Panc1 (cell line): ENCODE measurements at regions not wholly inside any gene's neighbourhood (a gene's known extent, or its start where the extent isn't known, plus 50 kb on each side); places are given as distances from the start of the nearest gene placed in this dataset.

Experiments used
- ATAC-seq: fragments of 200-7000 bp; cut with Tn5 transposase; 2 replicates; pipeline ENCODE4 v1.9.1; 2020; ENCODE audit warnings: mild to moderate bottlenecking, moderate library complexity
- BruUV-seq: library from RNA; stranded (reverse); fragments of 400-500 nt; replicated peaks from 2 replicates; lab custom pipeline; 2021; lab: Mats Ljungman, UMichigan
- CTCF ChIA-PET: fragments of 300-600 bp; sonication (Branson Sonifier 250); formaldehyde crosslinking; loops from one replicate; lab custom pipeline; 2022; ENCODE audit warnings: antibody characterized with exemption; lab: Charles Lee
- POLR2A ChIA-PET: fragments of 300-600 bp; sonication (Branson Sonifier 250); formaldehyde crosslinking; loops from one replicate; lab custom pipeline; 2022; ENCODE audit warnings: antibody characterized with exemption; lab: Charles Lee
- DNase-seq: peaks from one replicate; pipeline ENCODE4 v3.0.0-alpha.2; 2010; ENCODE audit warnings: low read depth, low spot score
- H3K27ac ChIP-seq: 2 replicates; pipeline ENCODE4 v1.5.1; 2011; ENCODE audit warnings: mild to moderate bottlenecking, low read length, inconsistent platforms
- H3K27me3 ChIP-seq: fragments of 200-500 bp; sonication (Bioruptor generic); 2 replicates; pipeline ENCODE4 v1.6.0; 2014; ENCODE audit warnings: low read length, inconsistent platforms; ENCODE audit not compliant: control insufficient read depth, insufficient read depth
- H3K36me3 ChIP-seq: fragments of 200-500 bp; sonication (Bioruptor generic); 2 replicates; pipeline ENCODE4 v1.5.1; 2014; ENCODE audit warnings: inconsistent platforms, mild to moderate bottlenecking, low read length, moderate library complexity; ENCODE audit not compliant: control insufficient read depth, insufficient read depth
- H3K4me1 ChIP-seq: 2 replicates; pipeline ENCODE4 v1.5.1; 2011; ENCODE audit warnings: inconsistent platforms, mild to moderate bottlenecking, low read length, moderate library complexity; ENCODE audit not compliant: control insufficient read depth, insufficient read depth
- H3K4me3 ChIP-seq, 2 experiments: 2 replicates each; pipeline ENCODE4 v1.5.1; 2011 to 2012; ENCODE audit warnings: low read depth in 2 of 2, low read length in 2 of 2, mild to moderate bottlenecking in 2 of 2, inconsistent platforms in 1 of 2, moderate library complexity in 1 of 2
- H3K9me3 ChIP-seq: fragments of 200-500 bp; sonication (Bioruptor generic); 2 replicates; pipeline ENCODE4 v1.5.1; 2014; ENCODE audit warnings: low read depth, mild to moderate bottlenecking, inconsistent platforms, low read length, moderate library complexity; ENCODE audit not compliant: control insufficient read depth, insufficient read depth
- POLR2AphosphoS5 ChIP-seq: IDR thresholded peaks from 2 replicates; pipeline ENCODE4 v1.6.1; 2012; ENCODE audit warnings: mild to moderate bottlenecking, low read depth, low read length, moderate library complexity
- SIN3A ChIP-seq: IDR thresholded peaks from 2 replicates; pipeline ENCODE4 v1.6.1; 2012; ENCODE audit warnings: low read depth, mild to moderate bottlenecking, low read length, moderate library complexity, borderline replicate concordance; ENCODE audit not compliant: insufficient read depth
- TCF7L2 ChIP-seq: IDR thresholded peaks from 2 replicates; pipeline ENCODE4 v1.6.1; 2011; ENCODE audit warnings: mild to moderate bottlenecking, low read depth, low read length, inconsistent platforms
- in situ Hi-C: cut with HindIII; loops from 2 replicates; pipeline ENCODE4 v1.10.0; 2016; ENCODE audit warnings: low sequenced_read_pairs, low pct_unique_long_range_greater_than_20kb
- intact Hi-C: fragments of 100-400 bp; cut with micrococcal nuclease; formaldehyde crosslinking; loops from one replicate; pipeline ENCODE4 v1.10.0; 2022; ENCODE audit not compliant: unreplicated experiment
- TF ChIP-seq, protein P1 (sequence below), 2 experiments: IDR thresholded peaks; 2 replicates each; pipeline ENCODE4 v1.6.1; 2011 to 2012; ENCODE audit warnings: low read depth in 2 of 2, control low read depth in 1 of 2, low read length in 1 of 2, mild to moderate bottlenecking in 1 of 2, moderate library complexity in 1 of 2; ENCODE audit not compliant: insufficient read depth in 1 of 2
- TF ChIP-seq, protein P2 (sequence below): fragments of 450-650 bp; IDR thresholded peaks from 2 replicates; pipeline ENCODE4 v1.5.1; 2017; ENCODE audit warnings: mild to moderate bottlenecking

DNA sequence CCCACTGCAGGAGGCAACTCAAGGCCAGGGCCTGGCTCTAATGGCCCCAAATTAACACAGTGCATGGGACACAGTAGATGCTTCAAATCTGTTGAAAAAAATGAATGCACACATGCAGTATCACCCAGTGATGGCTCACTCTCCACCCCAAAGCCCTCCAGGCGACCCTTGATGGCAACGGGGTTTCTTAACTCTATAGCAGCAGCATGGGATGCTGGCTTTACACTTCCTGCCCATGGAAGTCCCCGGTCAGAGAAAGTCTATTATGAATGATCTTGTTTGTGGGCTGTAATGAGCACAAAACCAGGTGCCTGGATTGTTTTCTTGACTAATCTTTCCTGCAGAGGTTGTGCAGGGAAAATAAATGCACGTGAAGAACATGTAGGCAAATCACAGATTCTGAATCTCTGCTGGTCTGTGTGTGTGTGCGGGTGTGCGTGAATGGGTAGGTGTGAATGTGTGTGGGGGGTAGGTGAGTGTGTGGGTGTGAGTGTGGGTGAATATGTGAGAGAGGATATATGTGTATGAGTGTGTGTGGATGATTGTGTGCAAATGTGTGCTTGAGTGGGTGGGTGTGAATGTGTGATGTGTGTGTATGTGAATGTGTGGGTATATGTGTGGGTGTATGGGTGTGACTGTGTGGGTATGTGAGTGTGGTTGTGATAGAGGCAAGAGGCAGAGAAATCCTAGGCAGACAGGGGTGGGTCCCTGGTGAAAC lies 60.1 kb upstream of the MLN start:
- H3K27me3 ChIP-seq, result no peaks in the 10 kb centered on the region
- DNase-seq (no peak), ATAC-seq (no peak)
- in situ Hi-C loops, result no loop called here
- intact Hi-C loops, result no loop called here
- TF ChIP-seq TCF7L2 (no peak), POLR2AphosphoS5 (no peak), SIN3A (no peak)
- no TSS peak for BruUV-seq
- ChIA-PET CTCF (no interaction called here), POLR2A (no interaction called here)
- H3K4me1 ChIP-seq, result no peaks in the 10 kb centered on the region
- no peak overlapping the region for H3K4me3 ChIP-seq
- no peak overlapping the region for H3K27ac ChIP-seq
- no peaks in the 10 kb centered on the region for H3K9me3 ChIP-seq
- no peaks in the 10 kb centered on the region for H3K36me3 ChIP-seq

DNA sequence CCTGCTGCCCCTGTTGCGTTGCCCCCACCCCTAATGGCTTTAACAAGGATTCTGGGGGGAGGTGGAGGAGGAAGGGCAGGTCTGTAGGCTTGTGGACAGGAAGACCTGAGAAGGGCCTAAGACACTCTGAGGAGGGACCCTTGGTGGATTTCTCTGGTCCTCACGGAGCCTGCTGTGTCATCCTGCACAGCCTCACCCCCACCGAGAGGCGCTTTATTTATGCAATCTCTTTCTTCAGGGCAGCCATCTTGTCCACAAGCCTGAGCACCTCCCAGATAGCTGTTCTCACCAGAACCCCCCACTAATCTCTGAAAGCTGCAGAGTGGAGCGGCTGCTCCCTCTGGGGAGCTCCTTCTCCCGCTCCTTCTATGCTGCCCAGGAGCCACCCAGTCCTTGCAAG lies 59.3 kb upstream of the MLN start:
- intact Hi-C loops (no loop called here), in situ Hi-C loops (no loop called here)
- H3K4me1 ChIP-seq, result no peaks in the 10 kb centered on the region
- no peak overlapping the region for H3K27ac ChIP-seq
- TF ChIP-seq, protein P1, sequence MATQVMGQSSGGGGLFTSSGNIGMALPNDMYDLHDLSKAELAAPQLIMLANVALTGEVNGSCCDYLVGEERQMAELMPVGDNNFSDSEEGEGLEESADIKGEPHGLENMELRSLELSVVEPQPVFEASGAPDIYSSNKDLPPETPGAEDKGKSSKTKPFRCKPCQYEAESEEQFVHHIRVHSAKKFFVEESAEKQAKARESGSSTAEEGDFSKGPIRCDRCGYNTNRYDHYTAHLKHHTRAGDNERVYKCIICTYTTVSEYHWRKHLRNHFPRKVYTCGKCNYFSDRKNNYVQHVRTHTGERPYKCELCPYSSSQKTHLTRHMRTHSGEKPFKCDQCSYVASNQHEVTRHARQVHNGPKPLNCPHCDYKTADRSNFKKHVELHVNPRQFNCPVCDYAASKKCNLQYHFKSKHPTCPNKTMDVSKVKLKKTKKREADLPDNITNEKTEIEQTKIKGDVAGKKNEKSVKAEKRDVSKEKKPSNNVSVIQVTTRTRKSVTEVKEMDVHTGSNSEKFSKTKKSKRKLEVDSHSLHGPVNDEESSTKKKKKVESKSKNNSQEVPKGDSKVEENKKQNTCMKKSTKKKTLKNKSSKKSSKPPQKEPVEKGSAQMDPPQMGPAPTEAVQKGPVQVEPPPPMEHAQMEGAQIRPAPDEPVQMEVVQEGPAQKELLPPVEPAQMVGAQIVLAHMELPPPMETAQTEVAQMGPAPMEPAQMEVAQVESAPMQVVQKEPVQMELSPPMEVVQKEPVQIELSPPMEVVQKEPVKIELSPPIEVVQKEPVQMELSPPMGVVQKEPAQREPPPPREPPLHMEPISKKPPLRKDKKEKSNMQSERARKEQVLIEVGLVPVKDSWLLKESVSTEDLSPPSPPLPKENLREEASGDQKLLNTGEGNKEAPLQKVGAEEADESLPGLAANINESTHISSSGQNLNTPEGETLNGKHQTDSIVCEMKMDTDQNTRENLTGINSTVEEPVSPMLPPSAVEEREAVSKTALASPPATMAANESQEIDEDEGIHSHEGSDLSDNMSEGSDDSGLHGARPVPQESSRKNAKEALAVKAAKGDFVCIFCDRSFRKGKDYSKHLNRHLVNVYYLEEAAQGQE (IDR thresholded peaks at IDR 0.05; ENCODE audit: insufficient read depth in 1 of 2, low read depth in 2 of 2, low read length in 1 of 2), result no peak
- no peak overlapping the region for H3K4me3 ChIP-seq
- no TSS peak for BruUV-seq
- no peaks in the 10 kb centered on the region for H3K36me3 ChIP-seq
- no peaks in the 10 kb centered on the region for H3K27me3 ChIP-seq
- ChIA-PET POLR2A (no interaction called here), CTCF (no interaction called here)
- no peaks in the 10 kb centered on the region for H3K9me3 ChIP-seq
- no peak for DNase-seq
- ATAC-seq, result no peak

DNA sequence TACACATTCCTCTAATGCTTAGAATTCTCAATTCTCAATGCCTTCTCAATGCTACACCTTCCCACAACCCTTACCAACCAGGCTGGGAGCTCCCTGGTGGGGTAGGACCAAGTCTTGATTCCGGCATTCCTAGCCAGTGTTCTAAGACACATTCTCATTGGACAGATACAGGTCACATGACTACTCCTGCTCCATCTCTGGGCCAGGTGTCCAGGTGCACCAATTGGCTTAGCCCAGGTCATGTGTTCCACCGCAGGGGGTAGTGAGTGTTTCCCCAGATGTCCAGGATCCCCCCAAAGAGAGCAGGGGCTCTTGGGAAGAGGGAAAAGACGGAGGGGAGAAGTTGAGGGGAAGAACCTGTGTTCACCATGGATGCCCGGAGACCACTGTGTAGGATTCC lies 58.7 kb upstream of the MLN start:
- no peaks in the 10 kb centered on the region for H3K36me3 ChIP-seq
- DNase-seq (no peak), ATAC-seq (no peak)
- POLR2A ChIA-PET, result no interaction called here
- no peak overlapping the region for H3K27ac ChIP-seq
- no peak overlapping the region for H3K4me3 ChIP-seq
- H3K9me3 ChIP-seq, result no peaks in the 10 kb centered on the region
- H3K4me1 ChIP-seq, result no peaks in the 10 kb centered on the region
- TF ChIP-seq, protein P1 (IDR thresholded peaks at IDR 0.05; ENCODE audit: insufficient read depth in 1 of 2, low read depth in 2 of 2, low read length in 1 of 2), result no peak
- no peak for TF ChIP-seq POLR2AphosphoS5
- TF ChIP-seq TCF7L2, result no peak
- TF ChIP-seq, protein P2, sequence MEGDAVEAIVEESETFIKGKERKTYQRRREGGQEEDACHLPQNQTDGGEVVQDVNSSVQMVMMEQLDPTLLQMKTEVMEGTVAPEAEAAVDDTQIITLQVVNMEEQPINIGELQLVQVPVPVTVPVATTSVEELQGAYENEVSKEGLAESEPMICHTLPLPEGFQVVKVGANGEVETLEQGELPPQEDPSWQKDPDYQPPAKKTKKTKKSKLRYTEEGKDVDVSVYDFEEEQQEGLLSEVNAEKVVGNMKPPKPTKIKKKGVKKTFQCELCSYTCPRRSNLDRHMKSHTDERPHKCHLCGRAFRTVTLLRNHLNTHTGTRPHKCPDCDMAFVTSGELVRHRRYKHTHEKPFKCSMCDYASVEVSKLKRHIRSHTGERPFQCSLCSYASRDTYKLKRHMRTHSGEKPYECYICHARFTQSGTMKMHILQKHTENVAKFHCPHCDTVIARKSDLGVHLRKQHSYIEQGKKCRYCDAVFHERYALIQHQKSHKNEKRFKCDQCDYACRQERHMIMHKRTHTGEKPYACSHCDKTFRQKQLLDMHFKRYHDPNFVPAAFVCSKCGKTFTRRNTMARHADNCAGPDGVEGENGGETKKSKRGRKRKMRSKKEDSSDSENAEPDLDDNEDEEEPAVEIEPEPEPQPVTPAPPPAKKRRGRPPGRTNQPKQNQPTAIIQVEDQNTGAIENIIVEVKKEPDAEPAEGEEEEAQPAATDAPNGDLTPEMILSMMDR, result no peak
- no peak for TF ChIP-seq SIN3A
- intact Hi-C loops, result no loop called here
- in situ Hi-C loops, result no loop called here
- BruUV-seq, result no TSS peak
- no peaks in the 10 kb centered on the region for H3K27me3 ChIP-seq
- CTCF ChIA-PET, result no interaction called here
